Activated CD8-positive, alpha-beta T cell treated with anti-CD3 and anti-CD28 coated beads for 36 hours (primary cell): ENCODE measurements at regions not wholly inside any gene's neighbourhood (a gene's known extent, or its start where the extent isn't known, plus 50 kb on each side); places are given as distances from the start of the nearest gene placed in this dataset.

Source experiments
- ATAC-seq: fragments of 200-7000 bp; cut with Tn5 transposase; one replicate; pipeline ENCODE4 v1.10.0; 2021; ENCODE audit warnings: mild to moderate bottlenecking, moderate library complexity
- CTCF ChIA-PET: fragments of 350-600 bp; sonication (Branson Sonifier 250); formaldehyde crosslinking; loops from one replicate; lab custom pipeline; 2021; ENCODE audit warnings: antibody characterized with exemption; lab: Charles Lee
- POLR2A ChIA-PET: fragments of 350-600 bp; sonication (Branson Sonifier 250); formaldehyde crosslinking; loops from one replicate; lab custom pipeline; 2021; ENCODE audit warnings: antibody characterized with exemption; lab: Charles Lee
- DNase-seq: peaks from one replicate; pipeline ENCODE4 v3.0.0-alpha.2; 2020
- H3K27ac Mint-ChIP-seq: one replicate; pipeline ENCODE4 v1.8.0; 2021; ENCODE audit warnings: mild to moderate bottlenecking, mixed read lengths
- H3K27me3 Mint-ChIP-seq: one replicate; pipeline ENCODE4 v1.8.0; 2021; ENCODE audit warnings: mixed read lengths
- H3K36me3 Mint-ChIP-seq: one replicate; pipeline ENCODE4 v1.8.0; 2021; ENCODE audit warnings: low read depth, mixed read lengths
- H3K4me1 Mint-ChIP-seq: one replicate; pipeline ENCODE4 v1.8.0; 2021; ENCODE audit warnings: low read depth, mixed read lengths
- H3K4me3 Mint-ChIP-seq: one replicate; pipeline ENCODE4 v1.8.0; 2021; ENCODE audit warnings: mild to moderate bottlenecking, moderate library complexity, mixed read lengths
- H3K9me3 Mint-ChIP-seq: one replicate; pipeline ENCODE4 v1.8.0; 2021; ENCODE audit warnings: mixed read lengths
- CTCF ChIP-seq: fragments of 200-600 bp; IDR thresholded peaks from one replicate; pipeline ENCODE4 v1.8.0; 2022; ENCODE audit warnings: antibody characterized with exemption, mild to moderate bottlenecking
- intact Hi-C: fragments of 100-400 bp; cut with micrococcal nuclease; formaldehyde crosslinking; loops from one replicate; pipeline ENCODE4 v1.10.0; 2022

GRCh38 chr18:24702001-24702515 is 241.6 kb downstream of the HRH4 start:
- H3K4me1 Mint-ChIP-seq: no peaks in the 10 kb centered on the region
- CTCF ChIA-PET: no interaction called here
- no peaks in the 10 kb centered on the region for H3K9me3 Mint-ChIP-seq
- DNase-seq (no peak), ATAC-seq (no peak)
- no peaks in the 10 kb centered on the region for H3K36me3 Mint-ChIP-seq
- POLR2A ChIA-PET: no interaction called here
- H3K4me3 Mint-ChIP-seq: no peak overlapping the region
- TF ChIP-seq CTCF: no peak
- no peak overlapping the region for H3K27ac Mint-ChIP-seq
- intact Hi-C loops: no loop called here
- H3K27me3 Mint-ChIP-seq: peaks cover 22% of the 10 kb centered on the region

- DNase-seq (no peak), ATAC-seq (no peak)
- H3K9me3 Mint-ChIP-seq: no peaks in the 10 kb centered on the region
- no peak for TF ChIP-seq CTCF
- no peak overlapping the region for H3K4me3 Mint-ChIP-seq
- no peaks in the 10 kb centered on the region for H3K4me1 Mint-ChIP-seq
- CTCF ChIA-PET: interaction anchor here (0.9 kb wide), 1 partner anchor 23 kb away, joined by 5 read pairs; no protein-coding TSS in a partner anchor
- intact Hi-C loops: no loop called here
- POLR2A ChIA-PET: no interaction called here
- no peak overlapping the region for H3K27ac Mint-ChIP-seq
- peaks cover 20% of the 10 kb centered on the region for H3K27me3 Mint-ChIP-seq
- no peaks in the 10 kb centered on the region for H3K36me3 Mint-ChIP-seq
Observed at GRCh38 chr18:24703316-24703715, 242.9 kb downstream of the HRH4 start.

- H3K9me3 Mint-ChIP-seq: peaks cover 2% of the 10 kb centered on the region
- H3K36me3 Mint-ChIP-seq: no peaks in the 10 kb centered on the region
- no peak overlapping the region for H3K4me3 Mint-ChIP-seq
- no peaks in the 10 kb centered on the region for H3K4me1 Mint-ChIP-seq
- H3K27ac Mint-ChIP-seq: no peak overlapping the region
- ATAC-seq (no peak), DNase-seq (no peak)
- CTCF ChIA-PET: interaction anchor here (2.2 kb wide), 1 partner anchor 21 kb away, joined by 14 read pairs; no protein-coding TSS in a partner anchor
- intact Hi-C loops: no loop called here
- POLR2A ChIA-PET: no interaction called here
- TF ChIP-seq CTCF: no peak
- peaks cover 13% of the 10 kb centered on the region for H3K27me3 Mint-ChIP-seq
Observed at GRCh38 chr18:24704946-24705630, 244.7 kb downstream of the HRH4 start.

GRCh38 chr18:24710474-24710873 is 250.0 kb downstream of the HRH4 start:
- no peak for DNase-seq
- Mint-ChIP-seq H3K4me3 (no peak overlapping the region), H3K9me3 (peaks cover 2% of the 10 kb centered on the region), H3K27ac (no peak overlapping the region), H3K4me1 (no peaks in the 10 kb centered on the region), H3K36me3 (no peaks in the 10 kb centered on the region), H3K27me3 (no peaks in the 10 kb centered on the region)
- no peak for TF ChIP-seq CTCF
- ChIA-PET POLR2A (no interaction called here), CTCF (no interaction called here)
- intact Hi-C loops: no loop called here
- ATAC-seq: no peak

- Mint-ChIP-seq H3K36me3 (no peaks in the 10 kb centered on the region), H3K27me3 (peaks cover 9% of the 10 kb centered on the region), H3K9me3 (no peaks in the 10 kb centered on the region), H3K4me3 (no peak overlapping the region), H3K4me1 (no peaks in the 10 kb centered on the region), H3K27ac (no peak overlapping the region)
- ATAC-seq (no peak), DNase-seq (no peak)
- intact Hi-C loops: loop anchor here (10.0 kb wide), 2 partner anchors 235 to 355 kb away; no protein-coding TSS in a partner anchor
- no peak for TF ChIP-seq CTCF
- POLR2A ChIA-PET: no interaction called here
- CTCF ChIA-PET: no interaction called here
Observed at GRCh38 chr18:24719791-24720190, 259.4 kb downstream of the HRH4 start.
